Cardiac septum (tissue), 1 donor: ENCODE measurements at regions not wholly inside any gene's neighbourhood (a gene's known extent, or its start where the extent isn't known, plus 50 kb on each side); places are given as distances from the start of the nearest gene placed in this dataset.

ENCODE experiments used
- DNase-seq: peaks from one replicate; pipeline ENCODE4 v3.0.0-alpha.2; 2020; ENCODE audit warnings: low spot score
- intact Hi-C: fragments of 100-400 bp; cut with DNase I; formaldehyde crosslinking; loops from one replicate; pipeline ENCODE4 v1.14.0; 2022
- donor health status: DM: no; HTN: no; CAD: no.

GRCh38 chr1:82728206-82728605, 927.5 kb downstream of the ADGRL2 start:
- intact Hi-C loops: no loop called here
- no peak for DNase-seq

GRCh38 chr1:82724246-82724645, 923.5 kb downstream of the ADGRL2 start:
- intact Hi-C loops: no loop called here
- DNase-seq: no peak

GRCh38 chr1:82722608-82723007, 921.9 kb downstream of the ADGRL2 start:
- no peak for DNase-seq
- intact Hi-C loops: no loop called here

- DNase-seq: no peak
- intact Hi-C loops: no loop called here
Observed at GRCh38 chr1:82721702-82722101, 921.0 kb downstream of the ADGRL2 start.

GRCh38 chr1:82718719-82719419, 918.1 kb downstream of the ADGRL2 start:
- no peak for DNase-seq
- intact Hi-C loops: no loop called here

DNA sequence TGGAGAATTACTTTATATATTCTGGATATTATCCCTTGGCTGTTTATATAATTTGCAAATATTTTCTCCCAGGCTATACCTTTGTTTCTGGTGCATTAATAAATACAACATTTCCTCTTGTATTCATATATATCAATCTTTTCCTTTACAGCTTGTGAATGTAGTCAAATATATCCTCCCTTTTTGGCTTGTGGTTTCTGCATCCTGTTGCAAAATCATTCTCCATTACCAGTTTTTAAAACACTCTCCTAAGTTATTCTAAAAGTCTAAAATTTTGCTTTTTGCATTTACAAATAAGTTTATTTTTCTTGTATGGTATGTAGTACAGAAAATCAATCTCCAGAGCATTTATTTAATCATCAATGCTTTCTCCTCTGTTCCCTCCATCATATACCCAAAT, 909.4 kb downstream of the ADGRL2 start:
- intact Hi-C loops: no loop called here
- no peak for DNase-seq

- DNase-seq: no peak
- intact Hi-C loops: no loop called here
Observed at GRCh38 chr1:82707681-82708080, 906.9 kb downstream of the ADGRL2 start.

DNA sequence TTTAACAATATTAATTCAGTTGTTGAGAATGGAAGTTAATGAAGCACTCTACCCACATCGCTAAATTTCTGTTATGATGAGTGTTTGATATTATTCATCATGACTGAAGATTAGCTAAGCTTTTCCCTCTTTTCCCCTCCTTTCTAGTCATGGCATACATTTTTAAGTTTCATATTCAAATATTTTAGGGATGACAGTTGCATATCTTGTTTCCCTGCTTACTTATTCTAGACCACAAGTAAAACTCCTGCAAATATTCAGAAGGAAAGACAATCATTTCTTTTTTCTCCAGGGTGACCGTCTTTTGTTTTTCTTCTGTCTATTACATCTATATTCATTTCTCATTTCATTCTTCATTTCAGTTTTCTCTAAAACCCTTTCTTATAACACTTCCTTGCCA, 906.0 kb downstream of the ADGRL2 start:
- DNase-seq: no peak
- intact Hi-C loops: no loop called here

DNA sequence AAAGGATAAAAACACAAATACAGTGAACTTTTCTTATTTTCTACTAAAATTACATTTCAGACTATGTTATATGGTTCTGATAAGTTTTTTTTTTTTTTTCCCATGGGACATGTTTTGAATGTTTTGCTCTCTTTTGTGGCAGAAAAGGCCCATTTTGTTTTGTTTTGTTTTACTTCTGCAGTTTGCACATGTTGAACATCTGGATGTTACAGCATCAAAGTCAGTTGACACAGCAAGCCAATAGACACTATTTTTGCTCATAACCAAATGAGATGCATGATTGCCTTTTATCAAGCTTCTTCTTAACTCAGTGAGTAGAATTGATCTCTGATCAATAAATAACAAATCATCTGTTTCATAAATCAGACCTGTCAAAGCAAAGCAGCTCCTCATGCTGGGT, 904.2 kb downstream of the ADGRL2 start:
- no peak for DNase-seq
- intact Hi-C loops: no loop called here

- no peak for DNase-seq
- intact Hi-C loops: no loop called here
Observed at GRCh38 chr1:82704393-82704792, 903.7 kb downstream of the ADGRL2 start.

DNA sequence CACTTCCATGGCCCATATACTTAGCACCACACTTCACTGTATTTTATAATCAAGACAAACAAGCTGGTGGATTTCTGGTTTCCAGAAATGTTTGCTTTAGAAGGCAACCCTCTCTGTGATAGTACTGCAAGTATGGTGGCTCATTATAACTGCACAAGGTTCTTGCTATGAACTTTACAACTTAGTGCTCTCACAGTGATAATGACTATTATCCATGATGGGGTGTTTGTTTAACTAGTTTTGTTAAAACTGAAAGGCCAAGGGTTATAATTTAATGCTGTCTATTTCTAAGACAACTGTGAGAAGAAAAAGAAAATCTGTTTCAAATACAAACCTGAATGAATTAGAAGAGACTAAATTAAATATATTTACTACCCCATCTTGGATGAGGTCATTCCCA, 903.2 kb downstream of the ADGRL2 start:
- DNase-seq: no peak
- intact Hi-C loops: no loop called here

DNA sequence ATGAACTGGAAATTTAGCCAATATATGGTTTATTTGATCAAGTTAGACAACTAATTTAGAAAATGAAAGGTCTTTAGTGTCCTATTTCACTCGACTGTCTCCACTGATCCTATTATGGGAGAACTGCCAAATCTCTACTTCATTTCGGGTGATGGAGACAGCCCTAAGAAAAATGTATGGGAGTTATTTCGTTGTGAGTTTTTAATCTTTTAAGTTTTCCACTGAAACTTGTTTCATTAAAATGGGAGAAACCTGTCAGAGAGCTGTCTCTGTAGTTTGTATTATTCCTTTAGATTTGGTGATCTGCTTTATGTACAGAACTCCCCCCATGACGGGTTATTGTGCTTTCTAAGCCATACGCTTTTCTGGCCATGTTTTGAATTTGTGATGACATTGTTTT, 899.7 kb downstream of the ADGRL2 start:
- intact Hi-C loops: no loop called here
- DNase-seq: no peak

DNA sequence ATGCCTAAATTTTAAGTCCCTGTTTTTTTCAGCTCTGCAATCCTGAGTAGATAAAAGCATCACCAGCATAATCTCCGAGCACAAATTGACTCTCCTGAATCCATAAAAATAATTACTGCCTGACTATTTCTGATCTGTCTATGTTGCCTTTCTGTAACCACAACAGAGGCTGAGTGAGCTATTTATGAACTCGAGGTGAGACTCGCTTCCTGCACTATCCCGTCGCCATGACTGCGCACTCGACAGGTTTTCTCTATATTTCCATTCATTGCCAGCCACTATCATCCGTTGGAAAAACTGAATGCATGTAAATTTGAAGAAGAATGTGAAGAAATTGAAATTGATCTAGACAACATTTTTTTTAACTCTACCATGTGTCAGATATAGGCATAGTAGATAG, 897.2 kb downstream of the ADGRL2 start:
- no peak for DNase-seq
- intact Hi-C loops: no loop called here

DNA sequence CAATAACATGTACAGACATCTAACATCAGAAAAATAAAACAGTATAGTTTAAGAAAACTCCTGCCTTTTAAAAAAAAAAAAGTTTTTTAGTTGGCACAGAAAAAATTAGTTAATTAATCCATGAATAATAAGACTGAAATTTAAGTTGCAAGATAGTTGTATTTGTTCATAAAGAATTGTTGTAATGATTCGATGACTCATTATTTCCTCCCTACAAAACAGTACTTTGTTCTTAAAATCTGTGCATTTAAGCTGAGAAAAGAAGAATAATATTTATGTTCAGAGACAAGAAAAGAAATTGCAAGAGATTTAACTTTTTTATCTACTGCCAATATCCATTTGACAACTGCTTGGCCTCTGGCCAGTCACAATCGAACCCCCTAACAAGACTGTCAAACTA, 894.7 kb downstream of the ADGRL2 start:
- DNase-seq: no peak
- intact Hi-C loops: no loop called here

GRCh38 chr1:82690411-82690810, 889.7 kb downstream of the ADGRL2 start:
- intact Hi-C loops: no loop called here
- no peak for DNase-seq

DNA sequence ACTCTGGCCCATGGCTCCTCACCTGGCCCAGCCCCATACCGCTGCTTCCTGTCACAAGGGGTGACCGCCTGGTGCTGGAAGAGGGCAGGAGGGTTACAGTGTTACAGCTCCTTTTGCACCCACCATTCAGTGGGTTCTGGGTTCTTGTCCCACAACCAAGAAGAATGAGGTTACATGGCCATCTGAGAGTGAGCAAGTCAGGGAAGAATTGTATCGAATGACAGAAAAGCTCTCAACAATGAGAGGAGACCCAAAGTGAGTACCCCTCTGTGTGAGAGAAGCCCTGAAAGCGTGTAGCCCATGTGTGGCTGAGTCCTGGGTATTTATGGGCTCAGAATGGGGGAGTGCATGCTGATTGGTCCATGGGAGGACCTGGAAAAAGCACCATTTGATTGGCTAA, 888.5 kb downstream of the ADGRL2 start:
- intact Hi-C loops: no loop called here

GRCh38 chr1:82686774-82687173, 886.0 kb downstream of the ADGRL2 start:
- intact Hi-C loops: no loop called here
- no peak for DNase-seq

More for the DNA sequence above, 888.5 kb downstream of the ADGRL2 start:
- no peak for DNase-seq

DNA sequence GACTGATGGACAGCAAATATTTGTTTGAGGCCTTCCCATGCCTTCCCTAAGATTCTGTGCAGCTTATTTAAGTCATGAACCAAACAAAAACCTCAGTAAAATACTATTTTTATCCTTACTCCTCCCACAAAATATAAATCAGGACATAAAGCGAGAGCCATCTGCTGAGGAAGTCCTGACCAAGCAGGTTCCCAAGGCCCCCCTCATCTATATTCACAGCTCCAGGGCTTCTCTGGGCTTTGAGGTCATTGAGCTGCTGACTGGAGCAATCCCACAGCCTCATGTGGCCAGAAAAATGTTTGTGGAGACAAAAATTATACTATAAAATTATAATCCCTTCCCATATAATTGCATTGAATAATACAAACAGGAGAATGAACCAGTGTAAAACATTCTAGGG, 846.2 kb downstream of the ADGRL2 start:
- intact Hi-C loops: no loop called here
- no peak for DNase-seq

DNA sequence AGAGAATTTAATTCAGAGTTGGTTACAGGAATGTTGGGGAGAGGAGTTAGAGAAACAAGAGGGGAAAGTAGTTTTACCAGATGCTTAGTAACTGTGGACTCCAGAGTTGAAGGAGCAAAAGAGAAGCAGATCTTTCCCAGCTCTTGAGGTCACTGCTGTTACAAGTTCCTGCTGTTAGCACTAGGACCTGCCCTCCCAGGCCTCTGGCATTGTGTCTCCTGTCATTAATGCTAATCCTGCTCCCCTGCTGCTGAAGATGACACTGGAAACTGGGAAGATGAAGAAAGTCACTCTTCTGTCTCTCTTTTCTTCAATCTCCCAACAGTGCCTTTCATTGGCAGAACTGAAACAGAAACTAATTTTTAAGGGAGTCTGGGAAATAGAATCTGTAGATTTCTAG, 845.6 kb downstream of the ADGRL2 start:
- intact Hi-C loops: no loop called here
- DNase-seq: no peak

- DNase-seq: no peak
- intact Hi-C loops: no loop called here
Observed at GRCh38 chr1:82644186-82644915, 843.6 kb downstream of the ADGRL2 start.

GRCh38 chr1:82640352-82640751, 839.6 kb downstream of the ADGRL2 start:
- no peak for DNase-seq
- intact Hi-C loops: no loop called here

DNA sequence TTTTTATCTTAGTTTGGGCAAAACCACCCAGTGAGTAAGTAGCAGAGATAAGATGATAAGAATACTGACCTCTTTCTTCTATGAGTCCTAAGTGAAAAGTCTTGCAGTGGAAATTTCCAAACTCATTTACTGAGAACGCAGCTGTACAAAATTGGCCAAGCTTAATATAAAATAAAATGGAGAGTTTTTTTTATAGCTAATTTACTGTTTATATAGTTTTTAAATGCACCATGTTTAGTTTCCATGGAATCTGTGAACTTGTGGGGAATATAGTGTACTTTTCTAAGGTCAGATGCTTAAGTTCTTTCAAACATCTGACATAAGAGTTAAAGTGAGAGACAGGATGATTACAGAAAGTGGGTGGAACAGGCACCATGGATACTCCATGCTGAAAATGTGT, 833.5 kb downstream of the ADGRL2 start:
- intact Hi-C loops: no loop called here
- no peak for DNase-seq
